ENCODE measurements at regions not wholly inside any gene's neighbourhood (a gene's known extent, or its start where the extent isn't known, plus 50 kb on each side); places are given as distances from the start of the nearest gene placed in this dataset.

DNA sequence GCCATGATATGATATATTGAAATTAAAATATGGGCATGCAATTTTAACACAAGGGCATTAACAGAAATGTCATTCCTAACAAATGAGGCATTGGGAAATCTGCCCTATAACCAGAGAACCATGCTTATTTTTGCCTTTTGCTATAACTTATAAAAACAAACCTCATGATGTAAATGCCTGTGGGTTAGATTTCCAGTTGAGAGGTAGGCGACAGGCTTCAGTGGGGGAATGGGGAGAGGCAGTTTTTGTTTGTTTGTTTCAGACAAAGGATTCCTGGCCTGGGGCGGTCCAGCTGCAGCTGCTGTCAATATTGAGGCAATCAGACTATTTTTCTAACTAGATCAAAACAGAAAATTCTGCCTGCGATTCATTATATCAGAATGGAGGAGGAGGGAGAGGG, 490.4 kb upstream of the CFAP20DC start:
- DNase-seq: no peak

- no peak for DNase-seq
Measured at GRCh38 chr3:59538753-59539432, 489.1 kb upstream of the CFAP20DC start.

GRCh38 chr3:59535791-59536221, 486.0 kb upstream of the CFAP20DC start:
- no peak for DNase-seq

DNA sequence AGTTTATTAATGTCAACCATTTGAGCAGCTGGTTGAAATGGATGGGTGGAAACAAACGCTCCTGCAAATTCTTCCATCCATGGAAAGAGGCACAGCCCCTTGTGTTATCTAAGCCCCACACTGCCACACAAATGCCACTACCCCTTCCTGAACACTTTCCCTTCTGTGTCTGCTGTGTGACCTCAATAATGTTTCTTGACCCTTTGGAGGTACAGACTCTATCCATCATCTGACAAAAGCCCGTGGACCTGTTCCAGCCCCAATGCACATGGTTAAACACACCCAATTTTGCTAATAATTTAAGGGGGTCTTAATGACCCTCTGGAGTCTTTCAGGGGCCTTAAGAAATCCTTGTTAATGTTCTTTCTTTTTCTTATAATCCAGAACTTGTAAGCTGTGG, 482.2 kb upstream of the CFAP20DC start:
- DNase-seq: no peak

GRCh38 chr3:59531066-59531745, 481.4 kb upstream of the CFAP20DC start:
- no peak for DNase-seq

GRCh38 chr3:59528251-59528650, 478.4 kb upstream of the CFAP20DC start:
- no peak for DNase-seq

- DNase-seq: peak; percentile 69
Measured at GRCh38 chr3:59527493-59527892, 477.7 kb upstream of the CFAP20DC start.

DNA sequence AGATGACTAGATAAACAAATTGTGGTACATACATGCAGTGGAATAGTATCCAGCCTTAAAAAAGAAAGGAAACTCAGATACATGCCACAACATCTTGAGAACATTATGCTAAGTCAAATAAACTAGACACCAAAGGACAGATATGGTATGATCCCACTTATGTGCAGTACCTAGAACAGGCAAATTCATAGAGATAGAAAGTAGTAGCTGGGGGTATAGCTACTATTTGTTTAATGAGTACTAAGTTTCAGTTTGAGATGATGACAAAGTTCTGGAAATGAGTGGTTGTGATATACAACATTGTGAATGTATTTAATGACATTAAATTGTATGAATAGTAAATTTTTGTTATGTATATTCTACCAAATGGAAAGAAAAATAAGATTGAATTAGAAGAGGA, 477.2 kb upstream of the CFAP20DC start:
- DNase-seq: peak; percentile 76

- DNase-seq: no peak
Measured at GRCh38 chr3:59522550-59522949, 472.7 kb upstream of the CFAP20DC start.

DNA sequence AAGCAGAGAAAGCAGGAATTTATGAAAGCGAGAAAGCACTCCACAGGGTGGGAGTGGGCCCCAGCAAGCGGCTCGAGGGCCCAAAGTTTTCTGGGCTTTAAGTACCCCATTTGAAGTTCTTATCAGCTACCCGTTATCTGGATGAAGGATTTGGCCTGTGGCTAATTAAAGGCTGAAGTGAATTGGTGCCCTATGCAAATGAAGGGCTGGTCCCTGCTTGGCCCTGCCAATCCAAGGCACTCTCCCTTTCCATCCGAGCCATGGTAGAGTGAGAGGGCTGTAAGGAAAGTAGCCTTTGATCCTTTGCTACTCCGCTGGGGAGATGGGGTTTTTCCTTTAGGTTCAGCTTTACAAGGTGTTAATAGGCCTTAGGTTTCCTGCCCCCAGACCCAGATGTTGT, 469.3 kb upstream of the CFAP20DC start:
- DNase-seq: no peak

DNA sequence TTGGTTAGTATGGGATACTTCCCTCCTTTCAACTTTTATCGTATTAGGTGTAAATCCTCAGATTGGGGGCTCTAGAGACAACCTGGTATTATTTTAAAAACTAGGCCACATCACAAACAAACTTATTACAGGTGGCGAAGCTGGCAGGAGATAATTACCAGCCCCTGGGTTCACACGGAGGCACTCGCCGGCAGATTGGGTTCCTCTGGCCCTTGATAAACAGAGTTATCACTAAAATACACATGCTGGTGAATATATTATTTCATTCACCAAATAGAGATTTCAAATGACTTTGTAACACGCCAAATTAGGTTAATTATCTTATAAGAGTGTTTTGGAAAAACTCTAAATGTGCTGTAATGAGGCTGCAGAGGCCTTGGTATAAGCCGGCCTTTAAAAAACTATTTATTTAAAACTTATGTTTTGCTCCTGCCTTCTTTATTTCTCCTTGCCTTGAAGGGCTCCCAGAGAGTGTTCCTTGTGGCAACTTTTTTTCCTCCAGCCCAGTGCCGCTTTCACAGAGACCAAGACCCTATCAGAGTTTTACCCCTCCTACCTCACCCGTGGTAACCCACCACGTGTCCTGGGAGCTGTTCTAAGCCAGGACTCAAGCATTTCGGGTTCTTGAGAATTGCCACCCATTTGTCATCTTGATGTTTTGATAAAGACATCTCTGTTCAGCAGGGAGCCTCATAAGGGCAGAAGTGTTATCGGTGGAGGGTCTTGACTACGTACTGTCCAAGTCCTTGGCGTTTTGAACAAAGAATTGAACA, 468.6 kb upstream of the CFAP20DC start:
- no peak for DNase-seq

DNA sequence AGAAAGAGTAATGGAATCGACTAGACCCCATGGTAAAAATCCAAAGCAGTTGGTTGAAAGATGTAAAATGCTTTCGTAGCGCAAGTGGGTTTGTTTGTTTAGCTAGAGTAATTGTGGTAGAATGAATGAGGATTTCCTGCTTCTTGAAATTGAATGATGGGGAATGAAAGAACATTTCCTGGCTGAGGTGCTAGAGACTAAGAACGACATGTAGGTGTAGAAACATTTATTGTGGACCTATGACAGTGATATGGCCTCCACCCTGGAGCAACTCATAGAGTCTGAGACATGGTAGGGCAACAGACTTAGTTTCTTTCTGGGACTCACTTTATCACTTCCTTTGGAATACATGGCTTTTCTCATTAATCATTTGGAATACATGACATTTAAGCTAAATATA, 467.6 kb upstream of the CFAP20DC start:
- DNase-seq: no peak

DNA sequence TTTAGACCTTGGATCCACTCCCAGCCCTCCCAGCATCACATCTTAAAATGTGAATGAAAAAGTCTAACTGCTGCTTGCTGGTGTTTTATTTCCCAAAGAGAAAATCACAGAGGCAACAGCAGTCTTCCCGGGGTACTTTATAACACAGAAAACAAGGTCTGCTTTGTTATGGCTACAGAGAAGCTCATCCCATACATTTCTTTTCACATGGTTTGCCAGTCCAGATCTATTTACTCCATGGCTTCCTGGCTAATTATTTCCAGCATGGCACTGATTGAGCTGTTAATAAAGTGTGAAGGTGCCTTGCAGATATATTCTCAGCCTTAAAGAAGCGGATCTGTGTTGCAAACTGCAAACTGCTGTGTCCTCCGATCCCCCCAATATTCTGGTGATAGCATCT, 466.1 kb upstream of the CFAP20DC start:
- no peak for DNase-seq

GRCh38 chr3:59514865-59515482, 465.1 kb upstream of the CFAP20DC start:
- DNase-seq: no peak

GRCh38 chr3:59513570-59513969, 463.7 kb upstream of the CFAP20DC start:
- no peak for DNase-seq

DNA sequence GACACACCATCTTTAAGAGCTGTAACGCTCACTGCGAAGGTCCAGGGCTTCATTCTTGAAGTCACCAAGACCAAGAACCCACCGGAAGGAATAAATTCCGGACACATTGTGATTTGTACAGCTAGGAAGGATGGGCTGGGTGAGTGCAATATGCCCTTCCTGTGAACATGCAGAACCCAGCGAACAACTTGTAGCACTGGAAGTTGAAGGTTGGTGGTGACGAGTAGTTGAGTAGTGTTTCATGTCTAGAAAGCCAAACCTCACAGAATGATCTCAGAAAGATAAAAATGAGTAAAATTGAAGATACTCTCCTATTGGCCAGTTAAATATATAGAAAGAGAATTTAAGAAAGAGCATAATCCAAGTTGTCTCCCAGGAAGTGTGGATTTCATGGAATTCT, 462.2 kb upstream of the CFAP20DC start:
- DNase-seq: no peak

DNA sequence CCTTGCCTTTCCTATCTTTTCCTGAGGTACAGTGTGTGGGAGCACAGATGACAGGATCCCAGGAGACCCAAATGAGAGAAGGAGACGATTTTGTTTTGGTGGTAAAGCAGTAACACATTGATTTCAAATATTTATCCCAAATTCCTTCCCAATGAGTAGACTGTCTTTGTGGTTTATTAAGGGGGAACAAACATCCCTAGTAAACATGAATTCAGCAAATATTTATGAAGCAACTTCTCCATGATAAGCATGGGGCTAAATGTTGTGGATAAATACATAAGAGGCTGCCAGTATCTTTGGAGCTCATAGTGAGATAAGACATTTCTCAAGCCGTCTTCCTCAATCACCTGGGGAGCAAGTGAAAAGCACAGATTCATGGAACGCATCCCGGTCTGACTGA, 460.8 kb upstream of the CFAP20DC start:
- no peak for DNase-seq

DNA sequence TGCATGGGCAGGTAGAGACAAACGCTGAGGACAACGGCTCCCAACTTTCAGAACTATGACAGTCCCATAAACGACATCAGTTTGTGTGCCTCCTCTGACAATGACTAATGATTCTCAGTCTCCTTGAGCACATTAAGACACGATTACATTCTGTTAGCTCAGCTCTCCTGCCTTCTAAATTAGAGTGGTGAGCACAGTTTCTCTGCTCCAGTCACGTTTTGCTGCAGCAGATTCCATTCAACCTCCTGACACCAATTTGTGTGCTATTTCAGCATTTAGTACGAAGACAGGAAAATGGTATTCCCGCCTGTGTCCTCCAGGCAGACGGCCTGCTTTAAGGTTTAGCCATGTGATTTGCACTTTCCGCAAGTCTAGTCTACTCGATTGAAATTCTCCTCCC, 458.4 kb upstream of the CFAP20DC start:
- DNase-seq: no peak

- DNase-seq: no peak
Measured at GRCh38 chr3:59506191-59506590, 456.4 kb upstream of the CFAP20DC start.

GRCh38 chr3:59503441-59503840, 453.6 kb upstream of the CFAP20DC start:
- no peak for DNase-seq

DNA sequence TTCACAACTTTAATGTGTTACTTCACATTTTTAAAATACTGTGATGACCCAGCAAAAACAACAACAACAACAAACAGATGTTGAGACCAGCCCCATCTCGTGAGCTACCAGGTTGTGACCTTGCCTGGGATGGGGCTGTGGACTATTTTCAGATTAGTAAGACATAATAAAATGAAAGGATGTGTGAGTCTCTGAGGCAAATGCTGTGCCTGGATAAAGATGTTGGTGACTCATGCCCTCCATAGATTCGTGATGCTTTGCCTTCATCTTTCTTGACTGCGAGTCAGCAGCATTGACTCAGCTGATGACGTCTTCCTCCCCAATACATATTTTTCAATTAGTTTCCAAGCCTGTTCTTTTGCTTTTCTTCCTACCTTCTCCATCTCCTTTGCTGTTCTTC, 453.0 kb upstream of the CFAP20DC start:
- DNase-seq: peak; percentile 63

GRCh38 chr3:59499954-59500353, 450.1 kb upstream of the CFAP20DC start:
- DNase-seq: no peak

- no peak for DNase-seq
Measured at GRCh38 chr3:59499000-59499399, 449.2 kb upstream of the CFAP20DC start.

DNA sequence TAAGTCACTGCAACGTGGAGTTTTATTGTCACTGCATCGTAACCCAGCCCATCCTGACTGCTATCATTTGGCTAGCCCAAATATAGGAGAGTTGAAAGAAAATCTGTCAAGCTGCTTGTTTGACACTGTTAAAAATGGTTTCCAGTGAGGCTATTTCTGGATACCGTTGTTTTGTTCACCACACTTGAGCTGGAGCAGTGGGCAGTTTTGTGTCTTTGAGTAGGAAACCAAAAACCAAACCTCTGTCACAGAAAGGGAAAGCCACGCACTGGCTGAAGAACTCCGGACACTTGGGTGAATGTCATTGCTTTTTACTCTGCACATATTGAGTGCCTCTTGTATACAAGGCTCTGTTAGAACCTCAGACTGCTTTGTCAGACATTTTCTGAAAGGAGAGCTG, 446.4 kb upstream of the CFAP20DC start:
- DNase-seq: no peak

All from activated CD4-positive, alpha-beta T cell treated with anti-CD3 and anti-CD28 coated beads, Interleukin-2, amount 50 U/mL, for 16 hours (primary cell).